ENCODE measurements at regions not wholly inside any gene's neighbourhood (a gene's known extent, or its start where the extent isn't known, plus 50 kb on each side); places are given as distances from the start of the nearest gene placed in this dataset.

DNA sequence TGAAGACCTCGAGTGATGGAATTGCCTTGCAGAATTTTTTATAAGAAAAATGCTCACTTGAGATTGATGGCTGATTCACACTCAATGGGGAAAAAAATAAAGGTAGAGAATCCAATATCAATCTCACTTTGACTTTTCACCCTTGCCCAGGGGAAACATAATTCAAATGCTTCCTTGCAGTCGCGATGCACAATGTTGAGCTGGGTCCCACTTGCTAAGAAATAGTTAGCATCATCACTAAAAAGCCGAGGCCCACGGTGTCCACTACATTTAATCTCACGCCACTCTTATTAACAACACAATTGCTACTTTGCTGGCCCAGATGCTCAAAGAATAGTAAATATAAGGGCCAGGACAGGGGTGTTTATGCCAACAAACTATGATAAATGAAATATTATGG is 223.4 kb downstream of the SPTSSA start:
- TF ChIP-seq, protein P1, sequence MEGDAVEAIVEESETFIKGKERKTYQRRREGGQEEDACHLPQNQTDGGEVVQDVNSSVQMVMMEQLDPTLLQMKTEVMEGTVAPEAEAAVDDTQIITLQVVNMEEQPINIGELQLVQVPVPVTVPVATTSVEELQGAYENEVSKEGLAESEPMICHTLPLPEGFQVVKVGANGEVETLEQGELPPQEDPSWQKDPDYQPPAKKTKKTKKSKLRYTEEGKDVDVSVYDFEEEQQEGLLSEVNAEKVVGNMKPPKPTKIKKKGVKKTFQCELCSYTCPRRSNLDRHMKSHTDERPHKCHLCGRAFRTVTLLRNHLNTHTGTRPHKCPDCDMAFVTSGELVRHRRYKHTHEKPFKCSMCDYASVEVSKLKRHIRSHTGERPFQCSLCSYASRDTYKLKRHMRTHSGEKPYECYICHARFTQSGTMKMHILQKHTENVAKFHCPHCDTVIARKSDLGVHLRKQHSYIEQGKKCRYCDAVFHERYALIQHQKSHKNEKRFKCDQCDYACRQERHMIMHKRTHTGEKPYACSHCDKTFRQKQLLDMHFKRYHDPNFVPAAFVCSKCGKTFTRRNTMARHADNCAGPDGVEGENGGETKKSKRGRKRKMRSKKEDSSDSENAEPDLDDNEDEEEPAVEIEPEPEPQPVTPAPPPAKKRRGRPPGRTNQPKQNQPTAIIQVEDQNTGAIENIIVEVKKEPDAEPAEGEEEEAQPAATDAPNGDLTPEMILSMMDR (IDR thresholded peaks at IDR 0.05), result no peak
- TF ChIP-seq POLR2A (IDR thresholded peaks at IDR 0.05), result no peak
- TF ChIP-seq POLR2AphosphoS5 (IDR thresholded peaks at IDR 0.05), result no peak
